Renal cortical epithelial cell (primary cell): ENCODE measurements at regions not wholly inside any gene's neighbourhood (a gene's known extent, or its start where the extent isn't known, plus 50 kb on each side); places are given as distances from the start of the nearest gene placed in this dataset.
A peak's percentile ranks its signal among the peaks of the same experiment; 100 is the strongest.
"Not testable (repeated sequence)": the region's sequence is repeated elsewhere in the genome, so short reads cannot be mapped to it uniquely, and the experiment has no call there.

Experiments used
- DNase-seq: peaks from one replicate; pipeline ENCODE4 v3.0.0-alpha.2; 2011; ENCODE audit warnings: low read depth

- DNase-seq: no peak
Observed at GRCh38 chr4:181085557-181085956, 1157.6 kb upstream of the TENM3 start.

DNA sequence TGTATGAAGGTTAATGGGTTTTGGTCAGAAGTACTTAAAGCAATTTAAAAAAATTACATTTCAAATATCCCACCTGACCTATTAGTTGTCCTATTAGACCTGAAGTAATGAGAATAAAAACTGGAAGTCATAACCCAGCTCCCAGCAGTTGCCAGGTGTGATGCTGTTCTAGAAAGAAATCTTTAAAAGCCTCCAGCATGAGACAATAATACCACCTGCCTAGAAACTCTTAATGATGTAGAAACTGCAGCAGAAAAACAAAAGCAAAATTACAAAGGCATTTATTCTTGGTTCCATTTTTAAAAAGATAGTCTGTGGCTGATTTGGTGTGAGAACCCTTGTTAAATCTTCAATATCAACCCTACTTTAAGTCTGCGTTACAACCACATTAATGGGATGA is 1137.7 kb upstream of the TENM3 start:
- DNase-seq: no peak

GRCh38 chr4:181106398-181106797 is 1136.8 kb upstream of the TENM3 start:
- no peak for DNase-seq

- DNase-seq: no peak
Observed at GRCh38 chr4:181108237-181108636, 1135.0 kb upstream of the TENM3 start.

GRCh38 chr4:181119186-181119585 is 1124.0 kb upstream of the TENM3 start:
- no peak for DNase-seq

- DNase-seq: no peak
Observed at GRCh38 chr4:181121733-181122132, 1121.5 kb upstream of the TENM3 start.

- no peak for DNase-seq
Observed at GRCh38 chr4:181127171-181127570, 1116.0 kb upstream of the TENM3 start.

DNA sequence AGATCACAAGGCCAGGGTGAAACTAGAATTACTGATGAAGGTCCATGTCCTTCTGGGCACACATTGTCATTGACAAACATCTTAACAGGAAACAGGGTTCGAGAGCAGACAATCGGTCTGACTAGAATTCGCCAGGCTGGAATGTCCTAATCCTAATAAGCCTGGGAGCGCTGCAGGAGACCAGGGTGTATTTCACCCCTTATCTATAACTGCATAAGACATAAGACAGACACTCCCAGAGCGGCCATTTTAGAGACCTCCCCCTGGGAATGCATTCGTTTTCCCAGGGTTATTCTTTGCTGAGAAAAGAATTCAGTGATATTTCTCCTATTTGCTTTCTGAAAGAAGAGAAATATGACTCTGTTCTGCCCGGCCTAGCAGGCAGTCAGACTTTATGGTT is 1112.9 kb upstream of the TENM3 start:
- DNase-seq: not testable (repeated sequence)

GRCh38 chr4:181137351-181137750 is 1105.9 kb upstream of the TENM3 start:
- DNase-seq: no peak

DNA sequence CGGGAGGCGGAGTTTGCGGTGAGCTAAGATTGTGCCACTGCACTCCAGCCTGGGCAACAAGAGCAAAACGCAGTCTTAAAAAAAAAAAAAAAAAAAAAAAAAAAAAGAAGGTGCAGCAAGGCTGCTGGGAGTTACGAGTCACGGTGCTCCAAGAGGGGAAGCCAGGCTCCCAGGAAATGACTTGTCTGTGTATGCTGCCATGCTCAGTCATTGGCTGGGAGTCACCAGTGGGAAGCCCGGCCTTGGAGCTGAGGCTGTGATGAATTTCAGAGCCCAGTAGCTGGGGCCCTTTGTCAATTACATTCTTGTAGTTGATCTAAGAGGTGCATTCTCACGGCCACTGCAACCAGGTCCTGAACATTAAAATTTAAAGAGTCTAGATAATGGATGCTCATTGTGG is 1105.1 kb upstream of the TENM3 start:
- DNase-seq: no peak

DNA sequence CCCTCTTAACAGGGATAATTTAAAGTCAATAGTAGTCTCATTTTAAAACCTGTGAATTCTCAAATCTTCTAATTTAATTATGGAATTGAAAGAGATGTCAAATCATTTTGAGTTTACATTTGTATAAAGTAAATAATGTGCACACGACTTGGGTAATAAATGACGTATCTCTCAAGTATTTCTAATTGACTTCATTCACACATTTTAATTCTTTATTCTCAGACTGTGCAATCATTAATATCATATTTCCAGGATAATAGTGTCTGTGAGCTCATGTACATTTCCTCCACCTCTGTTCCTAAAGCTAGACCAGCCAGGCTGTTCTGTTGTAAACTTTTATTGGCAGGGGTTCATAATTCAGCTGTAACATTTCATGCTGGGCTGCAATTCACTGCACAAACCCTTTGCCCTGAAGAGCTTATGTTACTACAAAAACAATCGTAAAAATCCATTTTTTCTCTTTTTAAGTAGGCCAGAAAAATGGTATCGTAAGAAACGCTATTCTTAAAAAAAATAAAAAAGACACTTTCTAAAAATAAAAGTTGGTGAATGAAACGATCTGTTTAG is 1103.1 kb upstream of the TENM3 start:
- DNase-seq: no peak

GRCh38 chr4:181143250-181143854 is 1099.8 kb upstream of the TENM3 start:
- peak; percentile 54 for DNase-seq

GRCh38 chr4:181146051-181146450 is 1097.2 kb upstream of the TENM3 start:
- no peak for DNase-seq

DNA sequence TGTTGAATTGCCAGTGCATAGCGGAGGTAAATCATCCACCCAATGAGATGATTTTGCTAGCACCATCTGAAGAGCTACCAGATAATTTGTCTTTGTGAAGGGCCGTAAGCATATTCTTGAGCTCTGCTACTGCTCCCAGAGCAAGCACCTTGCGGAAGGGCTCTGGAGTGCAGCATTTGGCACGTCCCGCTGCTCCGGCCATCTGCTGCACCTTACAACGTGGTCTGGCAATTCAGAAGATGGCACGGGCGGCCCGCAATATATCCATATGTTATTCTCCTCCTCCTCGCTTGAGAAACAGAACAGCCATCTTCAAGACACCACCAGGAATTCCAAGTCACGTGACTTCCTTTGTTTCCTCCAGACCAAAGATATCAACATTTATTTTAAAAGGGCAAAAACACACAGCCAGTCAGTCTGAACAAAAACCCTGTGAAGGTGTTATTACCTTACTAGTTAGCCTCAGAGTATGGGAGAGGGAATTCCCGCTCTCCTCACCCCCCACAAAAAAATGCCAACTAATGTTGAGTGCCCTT is 1095.7 kb upstream of the TENM3 start:
- DNase-seq: no peak

GRCh38 chr4:181148470-181148869 is 1094.7 kb upstream of the TENM3 start:
- no peak for DNase-seq

GRCh38 chr4:181150191-181150590 is 1093.0 kb upstream of the TENM3 start:
- peak; percentile 85 for DNase-seq

DNA sequence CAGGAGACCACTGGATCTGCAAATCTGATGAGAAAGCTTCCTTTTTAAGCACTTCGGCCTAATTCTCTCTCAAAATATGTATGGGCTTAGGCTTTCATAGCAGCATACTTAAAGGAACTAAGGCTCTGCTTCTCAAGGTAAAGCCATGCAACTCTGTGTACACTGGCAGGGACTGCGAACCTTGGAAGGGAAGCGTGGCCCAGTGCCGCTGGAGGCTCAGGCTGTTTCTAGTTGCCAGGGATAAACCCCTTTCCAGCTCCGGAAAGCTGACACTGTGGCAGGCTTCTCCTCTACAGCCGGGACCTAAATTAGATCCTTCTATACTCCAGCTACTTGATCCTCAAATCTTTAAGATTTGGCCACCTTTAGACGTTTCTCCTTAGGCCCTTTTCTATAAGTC is 1091.3 kb upstream of the TENM3 start:
- DNase-seq: no peak

- DNase-seq: no peak
Observed at GRCh38 chr4:181157647-181158046, 1085.6 kb upstream of the TENM3 start.

DNA sequence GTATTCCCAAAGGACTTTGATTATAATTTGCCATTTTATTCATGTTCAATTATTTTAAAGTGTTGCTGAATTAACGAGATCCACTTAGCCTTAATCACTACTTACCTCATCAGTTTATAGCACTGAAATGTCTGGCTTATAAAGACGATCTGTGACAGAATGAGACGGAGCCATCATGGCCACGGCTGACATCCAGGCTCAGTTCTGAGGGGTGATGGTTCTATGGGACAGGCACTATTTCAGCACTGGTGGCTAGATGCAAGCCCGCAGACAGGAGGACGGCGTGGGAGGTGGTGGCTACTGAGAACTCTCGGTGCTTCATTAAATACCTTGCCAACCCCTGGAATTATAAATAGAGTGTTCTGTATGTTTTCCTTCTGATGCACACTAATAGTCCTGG is 1084.2 kb upstream of the TENM3 start:
- no peak for DNase-seq

DNA sequence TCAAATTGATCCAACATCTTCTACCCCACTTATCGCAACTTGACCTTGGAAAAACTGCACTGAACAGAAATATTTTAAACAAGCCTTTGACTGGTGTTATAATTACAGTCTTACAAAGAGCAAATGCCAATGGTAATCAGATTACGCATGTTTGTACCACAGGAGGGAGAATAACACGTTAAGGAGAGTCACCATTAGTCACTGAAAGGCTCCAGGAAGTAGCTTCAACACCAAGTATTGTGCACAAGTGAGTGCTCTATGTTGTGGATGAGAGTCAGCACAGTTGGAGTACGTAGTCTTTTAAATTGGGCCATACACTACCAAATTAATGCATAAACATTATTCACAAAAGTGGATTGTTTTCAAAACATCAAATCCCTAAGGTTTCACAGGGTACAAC is 1081.5 kb upstream of the TENM3 start:
- DNase-seq: peak; percentile 7

DNA sequence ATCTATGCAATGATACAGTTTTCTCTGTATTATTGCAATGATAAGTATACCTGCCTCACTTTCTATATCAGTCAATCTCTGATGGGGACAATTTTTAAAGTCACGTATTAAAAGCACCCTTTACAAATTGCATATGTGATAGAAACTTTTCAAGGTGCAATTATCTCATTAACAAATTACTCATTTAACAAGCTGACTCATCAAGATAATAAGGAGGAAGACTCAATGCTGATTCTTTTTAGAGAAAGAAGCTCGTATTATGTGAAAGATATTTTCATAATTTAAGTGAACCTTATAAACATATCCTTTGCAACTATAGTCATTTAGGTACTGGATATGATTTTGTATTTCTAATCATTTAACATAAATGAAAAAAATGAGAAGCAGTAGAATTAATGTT is 1080.9 kb upstream of the TENM3 start:
- no peak for DNase-seq

DNA sequence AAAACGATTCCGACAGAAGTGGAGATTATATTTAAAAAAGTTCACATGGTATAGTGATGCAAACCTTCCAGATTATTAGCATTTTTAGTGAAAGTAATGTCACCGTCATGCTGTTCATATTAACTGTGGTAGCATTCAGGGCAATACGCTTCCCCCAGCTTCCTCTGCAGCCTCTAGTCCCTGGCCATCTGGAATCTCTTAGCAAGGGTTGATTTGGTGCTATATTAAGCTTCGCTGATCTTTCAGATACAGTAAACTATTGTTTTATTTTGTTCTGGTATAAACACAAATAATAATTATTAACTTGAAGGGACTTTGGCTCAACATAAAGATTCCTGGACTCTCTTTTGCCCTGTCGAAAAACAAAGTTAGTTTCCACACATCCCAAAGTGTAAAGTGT is 1080.5 kb upstream of the TENM3 start:
- DNase-seq: no peak

- no peak for DNase-seq
Observed at GRCh38 chr4:181166742-181167399, 1076.3 kb upstream of the TENM3 start.
